NT2/D1 (cell line): ENCODE measurements at regions not wholly inside any gene's neighbourhood (a gene's known extent, or its start where the extent isn't known, plus 50 kb on each side); places are given as distances from the start of the nearest gene placed in this dataset.

Source experiments
- SUZ12 ChIP-seq: IDR thresholded peaks from 2 replicates; pipeline ENCODE4 v1.6.1; 2011; ENCODE audit not compliant: insufficient read length, insufficient read depth; ENCODE audit errors: extremely low read depth
- YY1 ChIP-seq: IDR thresholded peaks from 2 replicates; pipeline ENCODE4 v1.6.1; 2011; ENCODE audit not compliant: insufficient read length, insufficient read depth
- ZNF274 ChIP-seq: IDR thresholded peaks from 2 replicates; pipeline ENCODE4 v1.6.1; 2011; ENCODE audit warnings: mild to moderate bottlenecking, low read depth, low read length

GRCh38 chr5:113789769-113790168, 276.3 kb downstream of the YTHDC2 start:
- TF ChIP-seq YY1 (no peak), ZNF274 (no peak), SUZ12 (no peak)
